Mammary epithelial cell (primary cell): ENCODE measurements at regions not wholly inside any gene's neighbourhood (a gene's known extent, or its start where the extent isn't known, plus 50 kb on each side); places are given as distances from the start of the nearest gene placed in this dataset.

ENCODE experiments used
- EZH2 ChIP-seq: IDR thresholded peaks from 2 replicates; pipeline ENCODE4 v1.6.1; 2012; ENCODE audit warnings: low read length, inconsistent platforms, borderline replicate concordance
- TF ChIP-seq, protein P1 (sequence below), 2 donors: IDR thresholded peaks in 1 of 2; conservative IDR thresholded peaks in 1 of 2; 2 replicates each; pipeline ENCODE4 v1.5.1; 2011 to 2012; ENCODE audit warnings: inconsistent platforms in 2 of 2, low read length in 2 of 2, mild to moderate bottlenecking in 2 of 2, control low read depth in 1 of 2, low read depth in 1 of 2; ENCODE audit not compliant: insufficient read depth in 1 of 2; ENCODE audit errors: extremely low read depth in 1 of 2

DNA sequence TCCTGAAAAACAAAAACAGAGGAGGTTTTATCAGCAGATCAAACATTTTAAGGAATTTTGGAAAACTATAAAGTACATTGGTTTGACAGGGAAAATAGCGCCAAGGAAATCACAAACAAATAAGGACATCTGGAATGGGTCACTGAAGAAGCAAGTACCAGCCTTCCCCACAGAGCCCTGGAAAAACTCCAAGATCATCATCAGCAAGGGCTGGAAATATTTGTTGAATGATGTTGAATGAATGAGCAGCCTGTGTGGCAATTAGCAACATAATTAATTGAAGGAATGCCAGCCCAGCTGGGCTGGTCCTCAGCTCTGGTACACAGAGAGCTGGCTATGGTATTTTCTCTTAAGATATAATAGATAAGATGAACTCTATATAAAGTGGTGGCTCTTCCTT lies 290.4 kb downstream of the HS3ST3A1 start:
- TF ChIP-seq, protein P1, sequence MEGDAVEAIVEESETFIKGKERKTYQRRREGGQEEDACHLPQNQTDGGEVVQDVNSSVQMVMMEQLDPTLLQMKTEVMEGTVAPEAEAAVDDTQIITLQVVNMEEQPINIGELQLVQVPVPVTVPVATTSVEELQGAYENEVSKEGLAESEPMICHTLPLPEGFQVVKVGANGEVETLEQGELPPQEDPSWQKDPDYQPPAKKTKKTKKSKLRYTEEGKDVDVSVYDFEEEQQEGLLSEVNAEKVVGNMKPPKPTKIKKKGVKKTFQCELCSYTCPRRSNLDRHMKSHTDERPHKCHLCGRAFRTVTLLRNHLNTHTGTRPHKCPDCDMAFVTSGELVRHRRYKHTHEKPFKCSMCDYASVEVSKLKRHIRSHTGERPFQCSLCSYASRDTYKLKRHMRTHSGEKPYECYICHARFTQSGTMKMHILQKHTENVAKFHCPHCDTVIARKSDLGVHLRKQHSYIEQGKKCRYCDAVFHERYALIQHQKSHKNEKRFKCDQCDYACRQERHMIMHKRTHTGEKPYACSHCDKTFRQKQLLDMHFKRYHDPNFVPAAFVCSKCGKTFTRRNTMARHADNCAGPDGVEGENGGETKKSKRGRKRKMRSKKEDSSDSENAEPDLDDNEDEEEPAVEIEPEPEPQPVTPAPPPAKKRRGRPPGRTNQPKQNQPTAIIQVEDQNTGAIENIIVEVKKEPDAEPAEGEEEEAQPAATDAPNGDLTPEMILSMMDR (conservative IDR thresholded peaks at IDR 0.05 in 1 of 2, IDR thresholded peaks at IDR 0.05 in 1 of 2; ENCODE audit: extremely low read depth in 1 of 2, insufficient read depth in 1 of 2, low read depth in 1 of 2, low read length in 2 of 2): no peak
- TF ChIP-seq EZH2: no peak
